BJ (cell line): ENCODE measurements at regions not wholly inside any gene's neighbourhood (a gene's known extent, or its start where the extent isn't known, plus 50 kb on each side); places are given as distances from the start of the nearest gene placed in this dataset.

Source experiments
- CTCF ChIA-PET: fragments of 350-600 bp; formaldehyde crosslinking; extraction: SDS; loops from one replicate; lab custom pipeline; 2021; ENCODE audit warnings: antibody characterized with exemption, inconsistent platforms; lab: Yijun Ruan, JAX
- POLR2A ChIA-PET: fragments of 300-600 bp; sonication (Branson Sonifier 250); formaldehyde crosslinking; extraction: SDS; loops from one replicate; lab custom pipeline; 2021; ENCODE audit warnings: antibody characterized with exemption; lab: Charles Lee
- DNase-seq: peaks from one replicate; pipeline ENCODE4 v3.0.0-alpha.2; 2011; ENCODE audit warnings: low read depth
- H3K27me3 ChIP-seq: 2 replicates; pipeline ENCODE4 v1.6.0; 2011; ENCODE audit warnings: low read length; ENCODE audit not compliant: control insufficient read depth, insufficient read depth
- H3K36me3 ChIP-seq: 2 replicates; pipeline ENCODE4 v1.5.1; 2011; ENCODE audit warnings: low read length; ENCODE audit not compliant: control insufficient read depth, insufficient read depth
- H3K4me3 ChIP-seq: 2 replicates; pipeline ENCODE4 v1.5.1; 2011; ENCODE audit warnings: low read depth, mild to moderate bottlenecking, control low read depth, low read length
- CTCF ChIP-seq: IDR thresholded peaks from 2 replicates; pipeline ENCODE4 v1.5.1; 2011; ENCODE audit warnings: low read depth, mild to moderate bottlenecking, control low read depth, inconsistent platforms, low read length, moderate library complexity; ENCODE audit not compliant: insufficient read depth

- CTCF ChIA-PET, result interaction anchor here (1.0 kb wide), 1 partner anchor 8 kb away, joined by 3 read pairs; no protein-coding TSS in a partner anchor
- POLR2A ChIA-PET, result no interaction called here
- Histone ChIP-seq H3K27me3 (no peaks in the 10 kb centered on the region), H3K36me3 (no peaks in the 10 kb centered on the region), H3K4me3 (no peak overlapping the region)
- no peak for DNase-seq
- TF ChIP-seq CTCF, result no peak
Observed at GRCh38 chr17:34725008-34725407, 145.6 kb downstream of the TMEM132E start.

GRCh38 chr17:34723875-34724274, 144.5 kb downstream of the TMEM132E start:
- TF ChIP-seq CTCF, result no peak
- no peak overlapping the region for H3K4me3 ChIP-seq
- POLR2A ChIA-PET, result no interaction called here
- CTCF ChIA-PET, result interaction anchor here (0.6 kb wide), 1 partner anchor 129 kb away, joined by 3 read pairs; no protein-coding TSS in a partner anchor
- DNase-seq, result no peak
- no peaks in the 10 kb centered on the region for H3K36me3 ChIP-seq
- no peaks in the 10 kb centered on the region for H3K27me3 ChIP-seq

GRCh38 chr17:34721326-34721725, 141.9 kb downstream of the TMEM132E start:
- CTCF ChIA-PET, result interaction anchor here (1.2 to 2.2 kb wide), 2 partner anchors 9 to 83 kb away, joined by 3 to 5 read pairs; no protein-coding TSS in a partner anchor
- TF ChIP-seq CTCF, result no peak
- no peaks in the 10 kb centered on the region for H3K27me3 ChIP-seq
- no peak overlapping the region for H3K4me3 ChIP-seq
- H3K36me3 ChIP-seq, result no peaks in the 10 kb centered on the region
- no peak for DNase-seq
- POLR2A ChIA-PET, result no interaction called here

- ChIA-PET CTCF (interaction anchor here (1.2 to 2.2 kb wide), 2 partner anchors 10 to 83 kb away, joined by 3 to 5 read pairs; no protein-coding TSS in a partner anchor), POLR2A (no interaction called here)
- no peak for DNase-seq
- no peak overlapping the region for H3K4me3 ChIP-seq
- no peak for TF ChIP-seq CTCF
- no peaks in the 10 kb centered on the region for H3K36me3 ChIP-seq
- no peaks in the 10 kb centered on the region for H3K27me3 ChIP-seq
Observed at GRCh38 chr17:34720760-34721159, 141.4 kb downstream of the TMEM132E start.

GRCh38 chr17:34719569-34719968, 140.2 kb downstream of the TMEM132E start:
- H3K4me3 ChIP-seq, result no peak overlapping the region
- ChIA-PET POLR2A (no interaction called here), CTCF (no interaction called here)
- no peaks in the 10 kb centered on the region for H3K36me3 ChIP-seq
- DNase-seq, result no peak
- H3K27me3 ChIP-seq, result no peaks in the 10 kb centered on the region
- no peak for TF ChIP-seq CTCF
